ENCODE measurements at regions not wholly inside any gene's neighbourhood (a gene's known extent, or its start where the extent isn't known, plus 50 kb on each side); places are given as distances from the start of the nearest gene placed in this dataset.

DNA sequence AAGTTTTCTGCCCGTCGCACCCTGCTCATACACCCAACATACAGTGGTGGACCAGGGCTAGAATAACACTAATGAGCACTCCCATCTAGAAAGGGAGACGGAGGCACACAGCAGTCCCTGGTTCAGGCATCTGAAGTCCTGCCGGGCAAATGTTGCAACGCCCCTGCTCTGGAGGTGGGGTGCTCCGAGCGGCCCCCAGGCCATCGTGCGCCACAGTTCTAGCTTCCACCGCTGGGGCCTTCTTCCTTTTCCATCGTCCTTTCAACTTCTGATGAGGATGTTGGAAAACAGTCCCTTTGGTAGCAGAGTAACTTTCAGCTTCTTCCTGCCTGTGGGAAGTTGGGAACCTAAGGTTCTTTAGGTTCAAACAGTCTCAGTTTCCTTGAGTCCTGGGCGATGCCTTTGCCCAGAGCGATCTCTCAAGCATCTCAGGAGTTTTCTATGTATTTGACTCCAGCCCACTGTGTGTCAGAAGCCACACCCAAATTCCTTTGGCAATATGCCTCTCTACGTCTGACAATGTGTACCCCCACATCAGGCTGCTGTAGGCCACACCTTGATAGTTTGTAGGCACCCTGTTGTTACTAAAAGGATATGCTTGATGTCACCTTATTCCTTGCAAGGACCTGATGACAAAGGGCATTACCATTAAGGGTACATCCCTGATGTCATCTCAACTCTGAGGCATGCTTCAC is 258.8 kb downstream of the GLI2 start:
- TF ChIP-seq, protein P1, sequence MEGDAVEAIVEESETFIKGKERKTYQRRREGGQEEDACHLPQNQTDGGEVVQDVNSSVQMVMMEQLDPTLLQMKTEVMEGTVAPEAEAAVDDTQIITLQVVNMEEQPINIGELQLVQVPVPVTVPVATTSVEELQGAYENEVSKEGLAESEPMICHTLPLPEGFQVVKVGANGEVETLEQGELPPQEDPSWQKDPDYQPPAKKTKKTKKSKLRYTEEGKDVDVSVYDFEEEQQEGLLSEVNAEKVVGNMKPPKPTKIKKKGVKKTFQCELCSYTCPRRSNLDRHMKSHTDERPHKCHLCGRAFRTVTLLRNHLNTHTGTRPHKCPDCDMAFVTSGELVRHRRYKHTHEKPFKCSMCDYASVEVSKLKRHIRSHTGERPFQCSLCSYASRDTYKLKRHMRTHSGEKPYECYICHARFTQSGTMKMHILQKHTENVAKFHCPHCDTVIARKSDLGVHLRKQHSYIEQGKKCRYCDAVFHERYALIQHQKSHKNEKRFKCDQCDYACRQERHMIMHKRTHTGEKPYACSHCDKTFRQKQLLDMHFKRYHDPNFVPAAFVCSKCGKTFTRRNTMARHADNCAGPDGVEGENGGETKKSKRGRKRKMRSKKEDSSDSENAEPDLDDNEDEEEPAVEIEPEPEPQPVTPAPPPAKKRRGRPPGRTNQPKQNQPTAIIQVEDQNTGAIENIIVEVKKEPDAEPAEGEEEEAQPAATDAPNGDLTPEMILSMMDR (IDR thresholded peaks at IDR 0.05) = no peak
- no peak for TF ChIP-seq POLR2A (IDR thresholded peaks at IDR 0.05)
